GM12878 (cell line): ENCODE measurements at regions not wholly inside any gene's neighbourhood (a gene's known extent, or its start where the extent isn't known, plus 50 kb on each side); places are given as distances from the start of the nearest gene placed in this dataset.
A peak's percentile ranks its signal among the peaks of the same experiment; 100 is the strongest.

Source experiments
- CTCF ChIP-seq, 3 experiments: IDR thresholded peaks in 2 of 3; conservative IDR thresholded peaks in 1 of 3; 2 replicates each; pipeline ENCODE4 v1.5.1; 2011; ENCODE audit warnings: low read depth in 3 of 3, low read length in 3 of 3, mild to moderate bottlenecking in 3 of 3, control low read depth in 2 of 3, moderate library complexity in 2 of 3, inconsistent platforms in 1 of 3, mixed read lengths in 1 of 3; ENCODE audit not compliant: control insufficient read depth in 2 of 3, insufficient read depth in 1 of 3; ENCODE audit errors: extremely low read depth in 1 of 3
- HDAC6 ChIP-seq: fragments of 200-600 bp; sonication (generic); IDR thresholded peaks from one replicate; pipeline ENCODE4 v1.8.0; 2017; ENCODE audit warnings: antibody characterized with exemption; ENCODE audit not compliant: unreplicated experiment
- POLR2A ChIP-seq: IDR thresholded peaks from 2 replicates; pipeline ENCODE4 v1.6.1; 2011; ENCODE audit warnings: low read depth, mild to moderate bottlenecking, low read length
- RAD21 ChIP-seq: IDR thresholded peaks from 2 replicates; pipeline ENCODE4 v1.6.1; 2011; ENCODE audit warnings: mild to moderate bottlenecking, low read depth, low read length, moderate library complexity; ENCODE audit not compliant: insufficient read depth
- SMC3 ChIP-seq: IDR thresholded peaks from 2 replicates; pipeline ENCODE4 v1.6.1; 2011; ENCODE audit warnings: low read length, improper control_type of control experiment, borderline replicate concordance
- ZBTB4 ChIP-seq: fragments of 450-650 bp; formaldehyde crosslinking; IDR thresholded peaks from 2 replicates; pipeline ENCODE4 v1.4.0; 2022; ENCODE audit warnings: mild to moderate bottlenecking, moderate library complexity
- TF ChIP-seq, protein P1 (sequence below): fragments of 450-650 bp; formaldehyde crosslinking; IDR thresholded peaks from 2 replicates; pipeline ENCODE4 v1.4.0; 2020; ENCODE audit warnings: mild to moderate bottlenecking, moderate library complexity
- TF ChIP-seq, protein P2 (sequence below): IDR thresholded peaks from 2 replicates; pipeline ENCODE4 v1.6.1; 2011; ENCODE audit warnings: borderline replicate concordance, low read depth, mild to moderate bottlenecking, moderate library complexity, low read length; ENCODE audit not compliant: insufficient read depth, poor library complexity, severe bottlenecking

GRCh38 chr6:50602292-50602691, 111.0 kb upstream of the TFAP2D start (continued):
- TF ChIP-seq, protein P1, sequence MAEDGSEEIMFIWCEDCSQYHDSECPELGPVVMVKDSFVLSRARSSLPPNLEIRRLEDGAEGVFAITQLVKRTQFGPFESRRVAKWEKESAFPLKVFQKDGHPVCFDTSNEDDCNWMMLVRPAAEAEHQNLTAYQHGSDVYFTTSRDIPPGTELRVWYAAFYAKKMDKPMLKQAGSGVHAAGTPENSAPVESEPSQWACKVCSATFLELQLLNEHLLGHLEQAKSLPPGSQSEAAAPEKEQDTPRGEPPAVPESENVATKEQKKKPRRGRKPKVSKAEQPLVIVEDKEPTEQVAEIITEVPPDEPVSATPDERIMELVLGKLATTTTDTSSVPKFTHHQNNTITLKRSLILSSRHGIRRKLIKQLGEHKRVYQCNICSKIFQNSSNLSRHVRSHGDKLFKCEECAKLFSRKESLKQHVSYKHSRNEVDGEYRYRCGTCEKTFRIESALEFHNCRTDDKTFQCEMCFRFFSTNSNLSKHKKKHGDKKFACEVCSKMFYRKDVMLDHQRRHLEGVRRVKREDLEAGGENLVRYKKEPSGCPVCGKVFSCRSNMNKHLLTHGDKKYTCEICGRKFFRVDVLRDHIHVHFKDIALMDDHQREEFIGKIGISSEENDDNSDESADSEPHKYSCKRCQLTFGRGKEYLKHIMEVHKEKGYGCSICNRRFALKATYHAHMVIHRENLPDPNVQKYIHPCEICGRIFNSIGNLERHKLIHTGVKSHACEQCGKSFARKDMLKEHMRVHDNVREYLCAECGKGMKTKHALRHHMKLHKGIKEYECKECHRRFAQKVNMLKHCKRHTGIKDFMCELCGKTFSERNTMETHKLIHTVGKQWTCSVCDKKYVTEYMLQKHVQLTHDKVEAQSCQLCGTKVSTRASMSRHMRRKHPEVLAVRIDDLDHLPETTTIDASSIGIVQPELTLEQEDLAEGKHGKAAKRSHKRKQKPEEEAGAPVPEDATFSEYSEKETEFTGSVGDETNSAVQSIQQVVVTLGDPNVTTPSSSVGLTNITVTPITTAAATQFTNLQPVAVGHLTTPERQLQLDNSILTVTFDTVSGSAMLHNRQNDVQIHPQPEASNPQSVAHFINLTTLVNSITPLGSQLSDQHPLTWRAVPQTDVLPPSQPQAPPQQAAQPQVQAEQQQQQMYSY (CRISPR knock-in tag), result no peak
- TF ChIP-seq RAD21 (peak; percentile 60), SMC3 (peak; percentile 63; the same call in 1 of the 2 replicates), POLR2A (no peak), CTCF (IDR thresholded peaks at IDR 0.05 in 2 of 3, conservative IDR thresholded peaks at IDR 0.05 in 1 of 3; ENCODE audit: control insufficient read depth in 2 of 3, extremely low read depth in 1 of 3, insufficient read depth in 1 of 3, low read depth in 3 of 3, low read length in 3 of 3) (peak; percentile 57 to 68 (median 66)), ZBTB4 (CRISPR knock-in tag) (no peak), HDAC6 (no peak)
- TF ChIP-seq, protein P2, sequence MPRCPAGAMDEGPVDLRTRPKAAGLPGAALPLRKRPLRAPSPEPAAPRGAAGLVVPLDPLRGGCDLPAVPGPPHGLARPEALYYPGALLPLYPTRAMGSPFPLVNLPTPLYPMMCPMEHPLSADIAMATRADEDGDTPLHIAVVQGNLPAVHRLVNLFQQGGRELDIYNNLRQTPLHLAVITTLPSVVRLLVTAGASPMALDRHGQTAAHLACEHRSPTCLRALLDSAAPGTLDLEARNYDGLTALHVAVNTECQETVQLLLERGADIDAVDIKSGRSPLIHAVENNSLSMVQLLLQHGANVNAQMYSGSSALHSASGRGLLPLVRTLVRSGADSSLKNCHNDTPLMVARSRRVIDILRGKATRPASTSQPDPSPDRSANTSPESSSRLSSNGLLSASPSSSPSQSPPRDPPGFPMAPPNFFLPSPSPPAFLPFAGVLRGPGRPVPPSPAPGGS, result no peak
